ENCODE measurements at regions not wholly inside any gene's neighbourhood (a gene's known extent, or its start where the extent isn't known, plus 50 kb on each side); places are given as distances from the start of the nearest gene placed in this dataset.
A peak's percentile ranks its signal among the peaks of the same experiment; 100 is the strongest.

- 0 out of 2 replicates have a peak, but pooled peaks have one; percentile 55 for TF ChIP-seq ZNF879 (CRISPR knock-in tag; IDR thresholded peaks at IDR 0.05)
- TF ChIP-seq ZNF569 (CRISPR knock-in tag; IDR thresholded peaks at IDR 0.05; ENCODE audit: borderline replicate concordance): peak; percentile 79; the same call in 1 of the 2 replicates
- TF ChIP-seq SMC3 (IDR thresholded peaks at IDR 0.05; ENCODE audit: low read length): peak; percentile 79
- peak; percentile 92; the same call in 1 of the 2 replicates for TF ChIP-seq HOXD1 (CRISPR knock-in tag; IDR thresholded peaks at IDR 0.05)
- TF ChIP-seq REPIN1 (CRISPR knock-in tag; IDR thresholded peaks at IDR 0.05; ENCODE audit: borderline replicate concordance, low read depth): peak; percentile 96
- peak; percentile 63 for TF ChIP-seq ZFX (CRISPR knock-in tag; IDR thresholded peaks at IDR 0.05; ENCODE audit: low read depth)
- peak; percentile 56; the same call in 1 of the 2 replicates for TF ChIP-seq ZSCAN20 (CRISPR knock-in tag; IDR thresholded peaks at IDR 0.05; ENCODE audit: borderline replicate concordance)
- TF ChIP-seq FOXK1 (CRISPR knock-in tag; IDR thresholded peaks at IDR 0.05; ENCODE audit: borderline replicate concordance, low read depth): peak; percentile 93
- peak; percentile 79; the same call in 1 of the 2 replicates for TF ChIP-seq ZNF772 (CRISPR knock-in tag; IDR thresholded peaks at IDR 0.05)
- no peak for TF ChIP-seq SMAD9 (CRISPR knock-in tag; IDR thresholded peaks at IDR 0.05)
- TF ChIP-seq SMAD3 (CRISPR knock-in tag; IDR thresholded peaks at IDR 0.05): peak; percentile 82
- TF ChIP-seq NFKBIZ (CRISPR knock-in tag; IDR thresholded peaks at IDR 0.05): peak; percentile 97; the same call in 1 of the 2 replicates
- peak; percentile 44; the same call in 1 of the 2 replicates for TF ChIP-seq ATF7-NPFF (CRISPR knock-in tag; IDR thresholded peaks at IDR 0.05; ENCODE audit: low read depth)
- TF ChIP-seq NFKB2 (CRISPR knock-in tag; IDR thresholded peaks at IDR 0.05; ENCODE audit: borderline replicate concordance): no peak
- TF ChIP-seq ZNF83 (CRISPR knock-in tag; IDR thresholded peaks at IDR 0.05; ENCODE audit: borderline replicate concordance): no peak
- TF ChIP-seq ZNF747 (CRISPR knock-in tag; IDR thresholded peaks at IDR 0.05; ENCODE audit: borderline replicate concordance): peak; percentile 91
- peak; percentile 81; the same call in 1 of the 2 replicates for TF ChIP-seq ZNF232 (CRISPR knock-in tag; IDR thresholded peaks at IDR 0.05; ENCODE audit: borderline replicate concordance)
- TF ChIP-seq ZNF607 (CRISPR knock-in tag; IDR thresholded peaks at IDR 0.05; ENCODE audit: borderline replicate concordance): no peak
- peak; percentile 81; the same call in 1 of the 2 replicates for TF ChIP-seq JUNB (CRISPR knock-in tag; IDR thresholded peaks at IDR 0.05; ENCODE audit: borderline replicate concordance)
- TF ChIP-seq ATF7 (IDR thresholded peaks at IDR 0.05): peak; percentile 75
- peak; percentile 92; the same call in 1 of the 2 replicates for TF ChIP-seq ATF7 (CRISPR knock-in tag; IDR thresholded peaks at IDR 0.05)
- TF ChIP-seq KIAA2018 (CRISPR knock-in tag; IDR thresholded peaks at IDR 0.05; ENCODE audit: borderline replicate concordance): 0 out of 2 replicates have a peak, but pooled peaks have one; percentile 31
Measured at GRCh38 chr2:215680605-215681598, 245.0 kb upstream of the FN1 start (continued).

Measured in HepG2 (cell line).